GM10266 (cell line): ENCODE measurements at regions not wholly inside any gene's neighbourhood (a gene's known extent, or its start where the extent isn't known, plus 50 kb on each side); places are given as distances from the start of the nearest gene placed in this dataset.
"Not testable (repeated sequence)": the region's sequence is repeated elsewhere in the genome, so short reads cannot be mapped to it uniquely, and the experiment has no call there.

ENCODE experiments used
- DNase-seq: peaks from one replicate; pipeline ENCODE4 v3.0.0; 2012; ENCODE audit errors: extremely low spot score
- TF ChIP-seq, protein P1 (sequence below): IDR thresholded peaks from 2 replicates; pipeline ENCODE4 v1.5.1; 2012; ENCODE audit warnings: mild to moderate bottlenecking, low read depth; ENCODE audit not compliant: control insufficient read depth, insufficient read depth; ENCODE audit errors: missing control alignments

DNA sequence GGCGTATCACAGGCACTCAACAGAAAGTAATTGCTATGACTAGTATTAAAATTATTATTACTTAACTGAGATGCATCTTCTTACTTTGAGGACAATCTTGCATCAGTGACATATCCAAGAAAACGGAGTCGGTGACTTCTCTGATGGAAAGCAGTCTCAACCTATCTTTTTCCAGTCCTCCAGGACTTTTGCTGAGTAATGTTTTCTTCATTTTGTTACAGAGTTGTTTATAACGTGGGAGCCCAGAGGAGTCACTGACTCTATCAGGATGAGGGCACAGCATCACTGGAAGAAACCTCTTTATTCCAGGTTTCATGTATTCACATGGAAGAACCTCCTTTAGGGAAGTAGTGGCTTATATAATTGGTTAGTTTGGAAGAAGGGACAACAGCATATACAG, 51.5 kb upstream of the MELK start:
- DNase-seq: no peak
- TF ChIP-seq, protein P1, sequence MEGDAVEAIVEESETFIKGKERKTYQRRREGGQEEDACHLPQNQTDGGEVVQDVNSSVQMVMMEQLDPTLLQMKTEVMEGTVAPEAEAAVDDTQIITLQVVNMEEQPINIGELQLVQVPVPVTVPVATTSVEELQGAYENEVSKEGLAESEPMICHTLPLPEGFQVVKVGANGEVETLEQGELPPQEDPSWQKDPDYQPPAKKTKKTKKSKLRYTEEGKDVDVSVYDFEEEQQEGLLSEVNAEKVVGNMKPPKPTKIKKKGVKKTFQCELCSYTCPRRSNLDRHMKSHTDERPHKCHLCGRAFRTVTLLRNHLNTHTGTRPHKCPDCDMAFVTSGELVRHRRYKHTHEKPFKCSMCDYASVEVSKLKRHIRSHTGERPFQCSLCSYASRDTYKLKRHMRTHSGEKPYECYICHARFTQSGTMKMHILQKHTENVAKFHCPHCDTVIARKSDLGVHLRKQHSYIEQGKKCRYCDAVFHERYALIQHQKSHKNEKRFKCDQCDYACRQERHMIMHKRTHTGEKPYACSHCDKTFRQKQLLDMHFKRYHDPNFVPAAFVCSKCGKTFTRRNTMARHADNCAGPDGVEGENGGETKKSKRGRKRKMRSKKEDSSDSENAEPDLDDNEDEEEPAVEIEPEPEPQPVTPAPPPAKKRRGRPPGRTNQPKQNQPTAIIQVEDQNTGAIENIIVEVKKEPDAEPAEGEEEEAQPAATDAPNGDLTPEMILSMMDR: no peak

DNA sequence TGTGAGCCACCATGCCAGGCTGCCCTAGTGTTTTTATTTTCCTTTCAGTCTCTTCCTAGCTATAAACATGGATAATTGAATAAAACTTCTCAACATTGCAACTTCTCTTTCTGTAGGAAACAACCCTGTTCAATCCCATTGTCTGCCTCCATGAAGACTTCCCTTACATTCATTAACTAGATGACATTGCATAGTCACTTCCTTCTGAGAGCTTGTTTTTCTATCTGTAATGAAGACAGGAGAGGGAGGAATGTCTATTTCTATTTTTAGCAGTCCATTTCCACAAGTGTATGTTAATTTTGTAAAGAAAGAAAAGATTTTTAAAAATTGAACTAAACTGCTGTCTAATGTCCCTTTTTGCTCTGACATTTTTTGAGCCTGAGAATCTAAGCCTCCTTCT, 55.6 kb upstream of the MELK start:
- TF ChIP-seq, protein P1: no peak

DNA sequence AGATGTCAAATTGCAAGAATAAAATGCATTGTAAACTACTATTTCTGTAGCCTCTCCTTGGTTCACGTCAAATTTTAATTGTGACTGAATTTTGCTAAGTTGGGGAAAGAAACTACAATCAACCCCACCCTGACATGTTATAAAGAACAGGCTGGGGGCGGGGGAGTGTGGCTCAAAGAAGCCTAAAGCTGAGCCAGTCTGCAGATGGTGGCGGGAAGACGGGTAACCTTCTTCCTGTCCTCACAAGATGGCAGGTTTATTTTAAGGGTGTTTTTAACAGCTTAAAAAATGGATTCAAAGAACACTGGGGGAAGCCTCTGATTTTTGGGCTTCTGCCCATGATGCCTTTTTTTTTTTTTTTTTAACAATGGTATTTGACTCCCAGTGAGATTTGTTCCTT, 68.5 kb upstream of the MELK start:
- DNase-seq: no peak
- TF ChIP-seq, protein P1: no peak

More for the DNA sequence above, 55.6 kb upstream of the MELK start:
- no peak for DNase-seq

DNA sequence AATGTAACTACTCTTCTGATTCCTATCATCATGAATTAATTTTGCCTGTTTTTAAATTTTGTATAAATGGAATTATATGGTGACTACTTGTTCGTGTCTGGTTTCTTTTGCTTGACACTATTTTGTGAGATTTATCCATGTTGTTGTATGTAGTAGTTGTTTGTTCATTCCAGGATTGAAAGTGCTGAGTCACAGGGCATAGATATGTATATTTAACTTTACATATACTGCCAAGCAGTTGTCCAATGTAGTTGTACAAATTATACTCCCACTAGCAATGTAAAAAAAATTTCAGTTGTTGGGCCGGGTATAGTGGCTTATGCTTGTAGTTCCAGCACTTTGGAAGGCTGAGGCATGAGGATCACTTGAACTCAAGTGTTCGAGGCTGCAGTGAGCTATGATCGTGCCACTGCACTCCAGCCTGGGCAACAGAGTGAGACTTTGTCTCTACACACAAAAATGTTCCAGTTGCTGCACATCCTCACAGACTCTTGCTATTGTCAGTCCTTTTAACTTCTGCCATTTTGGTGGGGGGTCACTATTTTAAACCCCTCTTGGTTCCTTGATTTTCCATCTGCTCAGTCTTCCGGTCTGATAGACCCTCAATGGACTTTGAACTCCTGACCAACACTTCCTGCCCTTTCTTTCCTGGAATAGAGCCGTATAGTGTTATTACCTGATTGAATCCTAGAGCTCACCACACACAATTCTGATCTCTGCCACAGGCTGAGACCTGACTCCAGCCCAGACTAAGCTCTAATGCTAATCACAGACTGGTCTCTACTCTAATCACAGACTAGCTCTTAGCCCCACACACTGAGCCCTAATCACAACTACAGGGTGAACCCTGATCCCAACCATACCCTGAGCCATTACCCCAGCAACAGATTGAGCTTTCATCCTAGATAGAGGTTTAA, 69.3 kb upstream of the MELK start:
- DNase-seq: no peak

DNA sequence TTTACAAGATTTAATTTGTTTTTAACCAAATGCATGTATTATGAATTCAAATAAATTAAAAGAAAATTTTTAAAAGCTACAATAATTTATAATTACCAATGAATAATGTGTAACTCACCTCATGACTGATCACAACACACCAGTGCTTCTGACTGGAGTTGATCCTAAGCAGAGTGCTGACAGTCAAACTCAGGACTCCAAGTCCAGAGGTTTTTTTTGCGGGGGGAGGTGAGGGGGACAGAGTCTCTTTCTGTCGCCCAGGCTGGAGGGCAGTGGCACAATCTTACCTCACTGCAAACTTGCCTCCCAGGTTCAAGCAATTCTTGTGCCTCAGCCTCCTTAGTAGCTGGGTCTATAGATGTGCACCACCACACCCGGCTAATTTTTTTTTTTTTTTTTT, 71.0 kb upstream of the MELK start:
- TF ChIP-seq, protein P1: no peak
- no peak for DNase-seq

More for the DNA sequence above, 69.3 kb upstream of the MELK start:
- TF ChIP-seq, protein P1: no peak

DNA sequence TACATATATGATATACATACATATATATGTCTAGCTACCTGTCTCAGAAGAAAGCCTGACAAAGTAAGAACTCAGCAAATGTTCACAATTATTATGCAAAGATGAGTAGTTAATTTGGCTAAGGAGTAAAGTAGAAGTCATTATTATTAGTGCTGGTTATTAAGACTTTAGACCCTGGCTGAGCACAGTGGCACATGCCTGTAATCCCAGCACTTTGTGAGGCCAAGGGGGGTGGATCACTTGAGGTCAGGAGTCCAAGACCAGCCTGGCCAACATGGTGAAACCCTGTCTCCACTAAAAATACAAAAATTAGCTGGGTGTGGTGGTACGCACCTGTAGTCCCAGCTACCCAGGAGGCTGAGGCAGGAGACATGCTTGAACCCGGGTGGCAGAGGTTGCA, 71.8 kb upstream of the MELK start:
- not testable (repeated sequence) for DNase-seq

DNA sequence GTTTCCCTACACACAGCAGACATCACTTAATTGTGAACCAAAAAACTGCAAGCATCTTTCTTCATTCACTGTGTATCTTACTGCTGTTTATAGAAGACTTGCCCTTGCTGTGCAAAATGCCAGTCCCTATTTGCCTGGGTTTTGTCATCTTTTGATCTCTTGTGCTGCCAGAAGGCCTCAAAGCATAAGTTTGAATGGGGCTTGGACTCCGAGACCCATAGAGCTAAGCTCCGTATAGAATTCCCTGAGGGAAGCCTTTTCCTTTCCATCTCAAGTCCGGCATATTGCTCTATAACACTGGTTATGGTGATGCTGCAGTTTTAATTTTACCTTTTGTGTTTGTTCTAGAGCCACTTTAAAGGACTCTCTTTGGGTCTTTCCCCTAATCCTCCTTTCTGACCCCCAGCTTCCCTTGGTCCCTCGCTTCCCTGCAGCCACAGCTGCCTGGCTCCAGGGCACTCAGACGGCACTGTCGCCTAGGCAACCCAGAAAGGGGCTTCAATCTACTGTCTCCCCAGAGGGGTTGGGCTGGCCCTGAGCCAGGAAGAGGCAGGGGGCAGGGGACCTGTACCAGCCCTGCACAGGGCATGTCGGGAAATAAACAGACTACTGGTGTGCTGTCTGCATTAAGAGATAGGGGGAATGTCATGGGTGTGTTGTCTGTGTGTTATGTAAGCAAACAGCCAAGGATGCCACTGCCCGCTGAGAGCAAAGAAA, 73.4 kb upstream of the MELK start:
- TF ChIP-seq, protein P1: no peak
- DNase-seq: no peak

DNA sequence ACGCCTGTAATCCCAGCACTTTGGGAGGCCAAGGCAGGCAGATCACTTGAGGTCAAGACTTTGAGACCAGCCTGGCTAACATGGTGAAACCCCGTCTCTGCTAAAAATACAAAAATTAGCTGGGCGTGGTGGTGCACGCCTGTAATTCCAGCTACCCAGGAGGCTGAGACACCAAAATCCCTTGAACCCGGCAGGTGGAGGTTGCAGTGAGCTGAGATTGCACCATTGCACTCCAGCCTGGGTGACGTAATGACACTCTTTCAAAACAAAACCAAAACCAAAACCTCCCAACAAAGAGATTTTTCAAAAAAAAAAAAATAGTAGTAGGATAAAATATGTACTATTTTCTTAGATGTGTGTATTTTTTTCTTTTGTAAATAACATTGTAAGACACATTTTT, 79.1 kb upstream of the MELK start:
- DNase-seq: not testable (repeated sequence)
